Esophagus muscularis mucosa (tissue), 4 donors: ENCODE measurements at regions not wholly inside any gene's neighbourhood (a gene's known extent, or its start where the extent isn't known, plus 50 kb on each side); places are given as distances from the start of the nearest gene placed in this dataset.

Experiments used
- EP300 ChIP-seq: sonication (generic); formaldehyde crosslinking; IDR thresholded peaks from one replicate; pipeline ENCODE4 v1.6.1; 2017; ENCODE audit warnings: antibody characterized with exemption
- POLR2A ChIP-seq: fragments of 450-650 bp; IDR thresholded peaks from one replicate; pipeline ENCODE4 v1.6.1; 2017; ENCODE audit warnings: antibody characterized with exemption, moderate library complexity, mild to moderate bottlenecking, low read depth
- POLR2AphosphoS5 ChIP-seq, 2 donors: sonication (generic); formaldehyde crosslinking; IDR thresholded peaks; one replicate each; pipeline ENCODE4 v1.6.1; 2017; ENCODE audit warnings: antibody characterized with exemption in 2 of 2
- TF ChIP-seq, protein P1 (sequence below), 3 experiments: fragments of 200-600 bp in 2 of 3; fragments of 450-650 bp in 1 of 3; sonication (generic) in 2 of 3; IDR thresholded peaks; one replicate each; pipeline ENCODE4 v1.5.1; 2017 to 2019; ENCODE audit warnings: antibody characterized with exemption in 3 of 3, mild to moderate bottlenecking in 2 of 3, moderate library complexity in 1 of 3

DNA sequence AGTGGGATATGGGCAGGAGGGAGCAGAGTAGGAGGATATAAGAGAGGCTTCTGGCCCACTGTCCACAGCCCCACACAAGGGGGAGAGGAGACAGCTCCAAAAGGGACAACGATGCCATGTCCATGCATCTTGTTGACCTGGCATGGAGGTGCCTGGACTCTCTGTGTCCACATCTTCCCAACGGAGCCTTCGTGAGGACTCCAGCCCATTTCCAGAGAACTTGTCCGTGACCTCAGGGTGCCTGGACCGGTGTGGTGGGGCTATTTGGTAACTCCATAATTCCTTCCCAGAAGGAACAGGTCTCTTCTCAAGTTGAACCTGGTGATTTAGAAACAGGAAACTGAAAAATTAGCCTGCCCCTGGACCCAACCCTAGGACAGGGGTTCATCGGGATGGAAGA is 133.9 kb downstream of the CYP26B1 start:
- TF ChIP-seq, protein P1, sequence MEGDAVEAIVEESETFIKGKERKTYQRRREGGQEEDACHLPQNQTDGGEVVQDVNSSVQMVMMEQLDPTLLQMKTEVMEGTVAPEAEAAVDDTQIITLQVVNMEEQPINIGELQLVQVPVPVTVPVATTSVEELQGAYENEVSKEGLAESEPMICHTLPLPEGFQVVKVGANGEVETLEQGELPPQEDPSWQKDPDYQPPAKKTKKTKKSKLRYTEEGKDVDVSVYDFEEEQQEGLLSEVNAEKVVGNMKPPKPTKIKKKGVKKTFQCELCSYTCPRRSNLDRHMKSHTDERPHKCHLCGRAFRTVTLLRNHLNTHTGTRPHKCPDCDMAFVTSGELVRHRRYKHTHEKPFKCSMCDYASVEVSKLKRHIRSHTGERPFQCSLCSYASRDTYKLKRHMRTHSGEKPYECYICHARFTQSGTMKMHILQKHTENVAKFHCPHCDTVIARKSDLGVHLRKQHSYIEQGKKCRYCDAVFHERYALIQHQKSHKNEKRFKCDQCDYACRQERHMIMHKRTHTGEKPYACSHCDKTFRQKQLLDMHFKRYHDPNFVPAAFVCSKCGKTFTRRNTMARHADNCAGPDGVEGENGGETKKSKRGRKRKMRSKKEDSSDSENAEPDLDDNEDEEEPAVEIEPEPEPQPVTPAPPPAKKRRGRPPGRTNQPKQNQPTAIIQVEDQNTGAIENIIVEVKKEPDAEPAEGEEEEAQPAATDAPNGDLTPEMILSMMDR (IDR thresholded peaks at IDR 0.05) = no peak
- TF ChIP-seq POLR2A (no peak), POLR2AphosphoS5 (IDR thresholded peaks at IDR 0.05) (no peak), EP300 (no peak)
